ENCODE measurements at regions not wholly inside any gene's neighbourhood (a gene's known extent, or its start where the extent isn't known, plus 50 kb on each side); places are given as distances from the start of the nearest gene placed in this dataset.

- no peak for TF ChIP-seq CTCF (IDR thresholded peaks at IDR 0.05 in 8 of 11, conservative IDR thresholded peaks at IDR 0.05 in 3 of 11)
- TF ChIP-seq POLR2A (IDR thresholded peaks at IDR 0.05) = no peak
- no peak for TF ChIP-seq POLR2AphosphoS5 (IDR thresholded peaks at IDR 0.05)
Observed at GRCh38 chr3:153257673-153258351, 95.8 kb downstream of the RAP2B start.

Data from spleen (tissue), 7 donors.